Stimulated activated CD8-positive, alpha-beta memory T cell treated with anti-CD3 and anti-CD28 coated beads, Interleukin-4, amount 100 ng/mL, for 48 hours (primary cell): ENCODE measurements at regions not wholly inside any gene's neighbourhood (a gene's known extent, or its start where the extent isn't known, plus 50 kb on each side); places are given as distances from the start of the nearest gene placed in this dataset.

ENCODE experiments used
- DNase-seq: peaks from one replicate; pipeline ENCODE4 v3.0.0-alpha.2; 2020

GRCh38 chr13:73879346-73880015, 254.7 kb downstream of the KLF12 start:
- DNase-seq = no peak

DNA sequence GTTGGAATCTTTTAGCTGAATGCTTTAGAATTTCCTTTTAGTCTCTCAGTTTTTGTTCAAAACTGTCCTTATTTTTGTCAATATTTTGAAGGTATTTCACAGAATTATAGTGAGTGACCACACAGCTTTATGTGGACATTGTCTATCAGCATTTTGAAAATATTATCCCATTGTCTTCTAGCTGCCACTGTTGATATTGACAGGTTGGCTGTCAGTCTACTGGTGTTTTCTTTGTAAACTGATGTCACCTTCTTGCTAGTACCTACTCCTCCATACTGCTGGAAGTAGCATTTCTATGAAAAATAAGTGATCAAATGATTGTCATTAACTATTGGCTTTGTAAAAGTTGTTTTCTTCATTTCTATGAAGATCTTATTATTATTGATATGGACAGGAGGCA, 256.8 kb downstream of the KLF12 start:
- DNase-seq = no peak

GRCh38 chr13:73876323-73876722, 257.9 kb downstream of the KLF12 start:
- no peak for DNase-seq

GRCh38 chr13:73873940-73874830, 260.0 kb downstream of the KLF12 start:
- no peak for DNase-seq

- DNase-seq = no peak
These were observed 261.8 kb downstream of the KLF12 start for GRCh38 chr13:73872397-73872796.

GRCh38 chr13:73870970-73871935, 263.0 kb downstream of the KLF12 start:
- no peak for DNase-seq

GRCh38 chr13:73870036-73870741, 264.0 kb downstream of the KLF12 start:
- no peak for DNase-seq

GRCh38 chr13:73865027-73865426, 269.2 kb downstream of the KLF12 start:
- no peak for DNase-seq

GRCh38 chr13:73861136-73861535, 273.1 kb downstream of the KLF12 start:
- DNase-seq = no peak

- DNase-seq = no peak
These were observed 273.7 kb downstream of the KLF12 start for GRCh38 chr13:73860501-73860900.

DNA sequence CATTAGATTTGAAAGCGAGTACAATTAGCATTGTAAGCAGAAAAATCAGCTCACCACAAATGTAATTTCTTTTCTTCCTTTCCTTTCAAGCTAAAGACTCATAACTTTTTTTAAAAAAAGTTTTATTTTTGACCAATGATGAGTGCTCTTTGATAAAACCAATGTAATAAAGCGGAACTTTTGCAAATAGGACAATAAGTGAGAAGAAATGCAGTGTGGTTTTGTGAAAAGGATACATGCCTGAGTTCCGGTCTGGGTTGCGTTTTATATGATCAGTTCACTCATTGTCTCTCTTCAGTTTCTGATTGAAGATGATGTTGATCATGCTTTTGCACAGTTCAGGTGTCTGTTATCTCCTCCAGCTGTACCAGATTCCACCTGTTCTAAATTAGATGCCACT, 274.4 kb downstream of the KLF12 start:
- no peak for DNase-seq

DNA sequence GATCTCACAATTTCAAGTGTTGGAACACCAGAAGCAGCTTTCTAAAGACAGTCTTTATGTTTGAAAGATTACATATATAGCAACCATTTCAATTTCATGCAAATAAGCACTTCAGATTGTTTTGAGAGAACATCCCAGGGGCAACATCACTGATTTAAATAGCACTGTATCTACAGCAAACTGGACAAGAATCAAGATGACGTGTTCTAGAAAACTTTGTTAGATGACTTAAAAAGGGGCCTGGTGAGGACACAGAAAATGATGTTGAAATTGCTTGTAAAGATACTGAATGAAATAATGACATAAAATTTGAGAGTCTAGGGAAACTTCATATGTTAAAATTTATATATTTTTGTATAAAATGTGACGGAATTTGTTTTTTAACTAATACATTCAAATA, 277.1 kb downstream of the KLF12 start:
- no peak for DNase-seq

DNA sequence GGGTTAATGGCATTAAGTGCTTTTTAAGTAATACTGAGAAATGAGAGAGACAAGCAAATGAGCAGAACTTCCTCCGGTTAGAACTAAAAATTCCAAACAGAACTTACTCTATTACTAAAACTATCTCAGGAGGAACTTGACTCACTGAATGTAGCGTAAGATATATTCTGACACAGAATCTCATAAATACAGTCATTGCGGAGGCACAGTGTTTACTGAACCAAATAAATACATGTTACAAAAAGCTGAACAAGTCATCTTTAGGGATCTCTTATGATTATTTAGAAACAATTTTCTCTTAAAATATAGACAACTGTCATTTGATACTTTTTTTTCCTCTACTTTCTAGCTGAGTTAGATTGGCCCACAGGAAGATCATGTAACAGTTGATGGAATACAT, 283.1 kb downstream of the KLF12 start:
- DNase-seq = no peak

DNA sequence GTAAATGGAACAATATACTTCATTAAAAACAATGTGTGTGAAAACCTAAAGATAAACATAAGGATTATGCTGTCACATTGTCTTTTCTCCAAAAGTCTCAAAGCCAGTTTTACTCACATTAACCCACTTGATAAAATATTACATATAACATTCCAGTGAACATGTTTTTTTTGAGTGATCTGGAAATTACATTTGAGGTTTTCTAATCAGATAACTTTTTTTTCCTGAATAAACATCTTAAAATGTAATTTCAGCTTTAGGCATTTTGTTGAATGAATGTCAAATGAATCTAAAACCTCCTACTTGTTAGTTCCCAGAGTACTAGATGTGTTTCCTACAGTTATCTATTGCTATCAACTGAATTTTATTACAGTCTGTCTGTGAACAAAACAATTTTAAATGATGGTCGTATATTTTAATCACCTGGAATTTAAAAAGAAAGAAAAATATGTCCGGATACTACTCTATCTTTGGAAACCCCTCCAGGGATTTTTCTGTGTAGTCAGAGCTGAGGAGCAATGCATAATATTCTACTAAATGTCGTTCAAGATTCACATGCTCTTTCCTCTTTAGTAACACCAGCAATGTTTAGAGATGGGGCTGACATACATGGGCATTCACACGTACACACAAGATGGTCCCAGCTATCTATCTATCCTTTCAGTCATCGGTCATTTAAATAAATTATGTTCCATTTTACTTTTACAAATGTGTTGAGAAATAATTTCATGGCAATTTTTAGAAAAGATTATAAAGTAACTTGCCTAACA, 283.9 kb downstream of the KLF12 start:
- no peak for DNase-seq

GRCh38 chr13:73849292-73849691, 284.9 kb downstream of the KLF12 start:
- DNase-seq = no peak

DNA sequence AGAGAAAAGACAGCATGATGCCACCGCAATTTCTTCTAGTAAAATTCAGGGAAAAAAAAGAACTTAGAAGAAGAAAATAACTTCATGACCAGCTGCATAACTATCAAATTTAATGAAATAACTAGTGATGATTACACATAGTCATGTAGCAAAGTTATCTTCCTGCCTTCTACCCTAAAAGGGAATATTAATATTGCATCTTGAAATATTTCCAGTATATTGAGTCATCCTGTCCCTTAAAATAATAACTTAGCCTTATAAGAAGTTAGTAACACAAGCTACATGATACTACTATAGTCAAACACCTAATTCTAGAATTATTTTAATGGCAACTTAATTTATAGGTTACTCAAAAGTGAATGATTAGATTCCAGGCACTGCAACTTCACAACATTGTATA, 289.2 kb downstream of the KLF12 start:
- no peak for DNase-seq

GRCh38 chr13:73842626-73843025, 291.6 kb downstream of the KLF12 start:
- no peak for DNase-seq

DNA sequence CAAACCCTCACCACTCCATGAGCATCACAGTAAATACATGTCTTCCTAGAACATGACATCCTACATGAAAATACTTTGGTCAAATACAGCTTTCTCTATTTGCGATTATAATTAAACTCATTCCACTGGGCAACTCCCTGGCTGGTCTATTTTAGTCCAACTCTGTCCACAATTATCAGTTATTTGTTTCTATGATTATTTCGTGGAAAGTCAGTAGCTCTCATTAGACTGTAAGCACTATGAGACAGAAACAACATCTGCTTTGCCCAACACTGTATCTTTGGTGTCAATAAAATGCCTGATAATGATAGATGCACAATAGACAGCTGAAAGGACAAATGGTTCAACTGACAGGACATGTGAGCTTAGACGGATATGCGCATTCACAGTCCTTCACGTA, 292.0 kb downstream of the KLF12 start:
- no peak for DNase-seq

- DNase-seq = no peak
These were observed 297.1 kb downstream of the KLF12 start for GRCh38 chr13:73837147-73837546.

GRCh38 chr13:73835138-73835721, 299.0 kb downstream of the KLF12 start:
- no peak for DNase-seq

DNA sequence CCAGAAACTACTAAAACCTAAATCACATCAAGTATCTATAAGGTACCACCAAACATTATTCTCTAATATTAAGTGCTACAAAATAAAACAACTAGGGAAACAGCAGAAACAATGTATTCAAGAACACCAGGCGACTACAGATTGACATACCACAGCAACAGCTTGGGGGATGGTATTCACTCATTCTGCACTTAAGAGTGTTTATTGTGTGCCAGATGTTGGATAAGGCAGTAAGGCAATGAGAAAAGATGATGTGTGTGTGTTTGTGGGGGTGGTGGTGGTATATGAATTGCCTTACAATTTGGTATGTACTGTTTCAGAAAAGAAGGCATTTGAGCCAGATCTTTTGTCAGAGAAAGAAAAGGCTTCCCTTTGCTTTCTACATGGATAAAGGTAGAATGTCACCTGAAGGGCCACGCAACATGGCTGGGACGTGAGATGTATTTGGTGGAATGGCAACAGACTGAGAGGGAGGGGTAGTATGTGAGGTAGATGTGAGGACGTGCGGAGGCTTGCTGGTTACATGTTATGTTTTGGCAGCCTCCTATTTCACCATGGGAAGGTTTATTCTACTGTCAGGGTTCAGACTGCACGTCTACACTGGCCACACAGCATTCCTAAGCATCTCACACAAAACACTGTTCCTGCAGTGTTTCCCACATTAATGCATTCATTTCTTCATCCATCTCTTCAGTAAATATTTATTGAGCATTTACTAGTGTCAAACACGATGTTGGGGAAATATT, 300.7 kb downstream of the KLF12 start:
- DNase-seq = no peak
